Hindlimb muscle (tissue), 1 donor: ENCODE measurements at regions not wholly inside any gene's neighbourhood (a gene's known extent, or its start where the extent isn't known, plus 50 kb on each side); places are given as distances from the start of the nearest gene placed in this dataset.
"Not testable (repeated sequence)": the region's sequence is repeated elsewhere in the genome, so short reads cannot be mapped to it uniquely, and the experiment has no call there.

Experiments used
- DNase-seq: peaks from one replicate; pipeline ENCODE4 v3.0.0-alpha.2; 2013

- DNase-seq = no peak
Observed at GRCh38 chr4:134862116-134862515, 660.5 kb upstream of the PABPC4L start.

- no peak for DNase-seq
Observed at GRCh38 chr4:134848681-134849080, 647.1 kb upstream of the PABPC4L start.

- not testable (repeated sequence) for DNase-seq
Observed at GRCh38 chr4:134830741-134831140, 629.2 kb upstream of the PABPC4L start.

- DNase-seq = no peak
Observed at GRCh38 chr4:134812611-134813010, 611.0 kb upstream of the PABPC4L start.

- DNase-seq = no peak
Observed at GRCh38 chr4:134807231-134807745, 605.7 kb upstream of the PABPC4L start.

- no peak for DNase-seq
Observed at GRCh38 chr4:134798573-134798972, 597.0 kb upstream of the PABPC4L start.

- no peak for DNase-seq
Observed at GRCh38 chr4:134787315-134787714, 585.7 kb upstream of the PABPC4L start.

GRCh38 chr4:134780244-134780643 lies 578.7 kb upstream of the PABPC4L start:
- DNase-seq = no peak

- DNase-seq = no peak
Observed at GRCh38 chr4:134777606-134778005, 576.0 kb upstream of the PABPC4L start.

GRCh38 chr4:134773497-134774000 lies 572.0 kb upstream of the PABPC4L start:
- no peak for DNase-seq

GRCh38 chr4:134762053-134762452 lies 560.5 kb upstream of the PABPC4L start:
- no peak for DNase-seq

GRCh38 chr4:134756421-134756820 lies 554.8 kb upstream of the PABPC4L start:
- no peak for DNase-seq

- DNase-seq = no peak
Observed at GRCh38 chr4:134754301-134755019, 552.9 kb upstream of the PABPC4L start.

GRCh38 chr4:134753390-134753789 lies 551.8 kb upstream of the PABPC4L start:
- no peak for DNase-seq

GRCh38 chr4:134747108-134747805 lies 545.7 kb upstream of the PABPC4L start:
- DNase-seq = no peak

- no peak for DNase-seq
Observed at GRCh38 chr4:134740290-134740689, 538.7 kb upstream of the PABPC4L start.

GRCh38 chr4:134735901-134736300 lies 534.3 kb upstream of the PABPC4L start:
- DNase-seq = no peak

GRCh38 chr4:134727696-134728095 lies 526.1 kb upstream of the PABPC4L start:
- no peak for DNase-seq

GRCh38 chr4:134722306-134722705 lies 520.7 kb upstream of the PABPC4L start:
- DNase-seq = no peak

GRCh38 chr4:134720030-134720429 lies 518.4 kb upstream of the PABPC4L start:
- DNase-seq = no peak

GRCh38 chr4:134708616-134709015 lies 507.0 kb upstream of the PABPC4L start:
- no peak for DNase-seq

- DNase-seq = no peak
Observed at GRCh38 chr4:134708026-134708425, 506.4 kb upstream of the PABPC4L start.

GRCh38 chr4:134702374-134702773 lies 500.8 kb upstream of the PABPC4L start:
- DNase-seq = no peak

- DNase-seq = no peak
Observed at GRCh38 chr4:134700251-134700650, 498.7 kb upstream of the PABPC4L start.
